K562 (cell line): ENCODE measurements at regions not wholly inside any gene's neighbourhood (a gene's known extent, or its start where the extent isn't known, plus 50 kb on each side); places are given as distances from the start of the nearest gene placed in this dataset.

ENCODE experiments used
- ATAC-seq: fragments of 200-7000 bp; cut with Tn5 transposase; 3 replicates; pipeline ENCODE4 v1.9.1; 2020; ENCODE audit warnings: moderate library complexity
- BruUV-seq: library from RNA; stranded (reverse); fragments of 400-500 nt; replicated peaks from 2 replicates; lab custom pipeline; 2021; lab: Mats Ljungman, UMichigan
- CTCF ChIA-PET: fragments of 300-600 bp; formaldehyde crosslinking; extraction: SDS; loops from one replicate; lab custom pipeline; 2021; ENCODE audit warnings: low intra/inter-chr PET ratio; lab: Yijun Ruan, JAX
- POLR2A ChIA-PET: fragments of 300-600, 350-650 bp; sonication (Branson Sonifier 250); formaldehyde crosslinking; extraction: SDS; loops from one replicate; lab custom pipeline; 2021; ENCODE audit warnings: antibody characterized with exemption, inconsistent platforms; lab: Yijun Ruan, JAX
- DNase-seq, 4 experiments: peaks; one replicate each; pipeline versions ENCODE4 v3.0.0 to v3.0.0-alpha.2; 2011 to 2018; ENCODE audit warnings: low spot score in 3 of 4, mixed read lengths in 3 of 4; ENCODE audit errors: extremely low read depth in 1 of 4
- FAIRE-seq: peaks from 2 replicates; lab custom pipeline; 2011; peaks lifted over from hg19 to GRCh38; lab: Jason Lieb, UNC
- H2AFZ ChIP-seq: 2 replicates; pipeline ENCODE4 v1.6.0; 2011; ENCODE audit warnings: low read depth, low read length, control low read depth, inconsistent platforms
- H3K27ac ChIP-seq: fragments of 200-600 bp; 3 replicates; pipeline ENCODE4 v1.8.0; 2011; ENCODE audit warnings: low read depth, mild to moderate bottlenecking, control low read depth, inconsistent platforms, low read length, moderate library complexity, mixed read lengths; ENCODE audit errors: extremely low read depth
- H3K27me3 ChIP-seq, 2 experiments: fragments of 300-600 bp in 1 of 2; 2 replicates in 1 of 2; 3 replicates in 1 of 2; pipeline versions ENCODE4 v1.6.0 to v1.8.0; 2011; ENCODE audit warnings: inconsistent platforms in 2 of 2, low read length in 2 of 2, mild to moderate bottlenecking in 1 of 2, mixed read lengths in 1 of 2, moderate library complexity in 1 of 2; ENCODE audit not compliant: control insufficient read depth in 2 of 2, insufficient read depth in 2 of 2
- H3K36me3 ChIP-seq: fragments of 300-600 bp; 3 replicates; pipeline ENCODE4 v1.8.0; 2011; ENCODE audit warnings: mild to moderate bottlenecking, low read length, inconsistent platforms; ENCODE audit not compliant: control insufficient read depth, insufficient read depth
- H3K4me1 ChIP-seq, 2 experiments: fragments of 200-600 bp in 1 of 2; replicated peaks in 1 of 2; 2 replicates in 1 of 2; 3 replicates in 1 of 2; pipeline versions ENCODE4 v1.5.1 to v1.8.0; 2011; ENCODE audit warnings: inconsistent platforms in 2 of 2, low read length in 2 of 2, mild to moderate bottlenecking in 1 of 2, mixed read lengths in 1 of 2, moderate library complexity in 1 of 2; ENCODE audit not compliant: control insufficient read depth in 2 of 2, insufficient read depth in 2 of 2
- H3K4me2 ChIP-seq: 2 replicates; pipeline ENCODE4 v1.6.1; 2011; ENCODE audit warnings: low read length, control low read depth, inconsistent platforms, mixed read lengths; ENCODE audit not compliant: insufficient read depth
- H3K4me3 ChIP-seq: fragments of 200-600 bp; sonication (generic), shearing (Covaris generic); 2 replicates; pipeline ENCODE4 v1.5.1; 2016; ENCODE audit warnings: control low read depth, inconsistent platforms
- H3K79me2 ChIP-seq: fragments of 200-600 bp; 3 replicates; pipeline ENCODE4 v1.8.0; 2011; ENCODE audit warnings: low read length, inconsistent platforms; ENCODE audit not compliant: control insufficient read depth, insufficient read depth
- H3K9ac ChIP-seq, 2 experiments: 2 replicates each; pipeline versions ENCODE4 v1.6.0 to v1.6.1; 2011; ENCODE audit warnings: low read depth in 2 of 2, low read length in 2 of 2, control low read depth in 1 of 2, inconsistent platforms in 1 of 2, mild to moderate bottlenecking in 1 of 2, mixed read lengths in 1 of 2; ENCODE audit not compliant: insufficient read depth in 1 of 2
- H3K9me1 ChIP-seq: one replicate; pipeline ENCODE4 v1.6.0; 2011; ENCODE audit warnings: inconsistent platforms, mild to moderate bottlenecking, low read length, moderate library complexity; ENCODE audit not compliant: control insufficient read depth, insufficient read depth
- H3K9me3 ChIP-seq: replicated peaks from 2 replicates; pipeline ENCODE4 v1.5.1; 2011; ENCODE audit warnings: low read depth, low read length, inconsistent platforms; ENCODE audit not compliant: control insufficient read depth, insufficient read depth
- H4K20me1 ChIP-seq: replicated peaks from 2 replicates; pipeline ENCODE4 v1.6.1; 2011; ENCODE audit warnings: low read length, inconsistent platforms, mixed read lengths; ENCODE audit not compliant: control insufficient read depth, insufficient read depth
- AFF1 ChIP-seq, 2 experiments: fragments of 450-650 bp; IDR thresholded peaks; 2 replicates each; pipeline ENCODE4 v1.6.1; 2018; ENCODE audit warnings: mild to moderate bottlenecking in 2 of 2, low read depth in 1 of 2; ENCODE audit not compliant: partially characterized antibody in 2 of 2
- CBX2 ChIP-seq: fragments of 200-600 bp; sonication (generic); IDR thresholded peaks from one replicate; pipeline ENCODE4 v1.6.1; 2012; ENCODE audit warnings: mild to moderate bottlenecking, low read length, inconsistent platforms; ENCODE audit not compliant: insufficient read depth, poor library complexity, severe bottlenecking
- CBX8 ChIP-seq: fragments of 200-600 bp; sonication (generic); IDR thresholded peaks from 2 replicates; pipeline ENCODE4 v1.6.1; 2012; ENCODE audit warnings: borderline replicate concordance, mixed run types, low read depth, mild to moderate bottlenecking, moderate library complexity, mixed read lengths, low read length, control low read depth, inconsistent platforms; ENCODE audit not compliant: poor library complexity, severe bottlenecking; ENCODE audit errors: extremely low read depth
- DPF2 ChIP-seq: fragments of 450-650 bp; IDR thresholded peaks from 2 replicates; pipeline ENCODE4 v1.6.1; 2016
- EP400 ChIP-seq: fragments of 450-650 bp; IDR thresholded peaks from 2 replicates; pipeline ENCODE4 v1.6.1; 2017; ENCODE audit warnings: antibody characterized with exemption, mild to moderate bottlenecking, moderate library complexity
- GABPB2 ChIP-seq: fragments of 250-450 bp; sonication (Bioruptor Pico); conservative IDR thresholded peaks from 2 replicates; pipeline ENCODE4 v1.5.1; 2021; ENCODE audit warnings: mild to moderate bottlenecking
- MEF2A ChIP-seq: IDR thresholded peaks from 2 replicates; pipeline ENCODE4 v1.6.1; 2011; ENCODE audit warnings: low read depth, mild to moderate bottlenecking, low read length, moderate library complexity; ENCODE audit not compliant: control insufficient read depth
- POU5F1 ChIP-seq: fragments of 150-350 bp; IDR thresholded peaks from 2 replicates; pipeline ENCODE4 v1.6.1; 2014; ENCODE audit warnings: borderline replicate concordance, low read length, low read depth, mild to moderate bottlenecking; ENCODE audit not compliant: partially characterized antibody
- PTBP1 ChIP-seq: fragments of 200-400 bp; formaldehyde crosslinking; IDR thresholded peaks from 2 replicates; pipeline ENCODE4 v1.6.1; 2017; ENCODE audit warnings: low read depth, low read length
- RBM39 ChIP-seq: fragments of 200-400 bp; formaldehyde crosslinking; optimal IDR thresholded peaks from 2 replicates; pipeline ENCODE3; 2018; ENCODE audit warnings: low read depth, low read length
- TSC22D4 ChIP-seq: fragments of 450-650 bp; IDR thresholded peaks from 2 replicates; pipeline ENCODE4 v1.6.1; 2016; ENCODE audit warnings: missing genetic modification characterization, missing biosample characterization, control low read depth
- U2AF2 ChIP-seq: fragments of 200-400 bp; formaldehyde crosslinking; optimal IDR thresholded peaks from 2 replicates; pipeline ENCODE3; 2017; ENCODE audit warnings: low read depth, mild to moderate bottlenecking, low read length
- ZNF12 ChIP-seq: sonication (generic); formaldehyde crosslinking; IDR thresholded peaks from 2 replicates; pipeline ENCODE4 v1.4.0; 2020; ENCODE audit warnings: mild to moderate bottlenecking, missing genetic modification reagents
- ZNF140 ChIP-seq: fragments of 250-450 bp; sonication (Bioruptor Pico); IDR thresholded peaks from 2 replicates; pipeline ENCODE4 v1.8.0; 2021; ENCODE audit warnings: moderate library complexity, mild to moderate bottlenecking, inconsistent platforms
- ZNF444 ChIP-seq: fragments of 250-450 bp; sonication (Bioruptor Pico); IDR thresholded peaks from 2 replicates; pipeline ENCODE4 v1.4.0; 2020; ENCODE audit warnings: mild to moderate bottlenecking, moderate library complexity
- WGBS: fragments of 100-300 bp; shearing (Covaris generic); methylation state at CpG from one replicate; pipeline ENCODE4 v1.1.6; 2016; ENCODE audit warnings: low coverage, mixed read lengths; ENCODE audit not compliant: insufficient coverage; ENCODE audit errors: missing lambda C conversion rate; 5-methylcytosine and 5-hydroxymethylcytosine counted together
- in situ Hi-C: fragments of 300-500 bp; cut with MboI; formaldehyde crosslinking; loops from 4 replicates; pipeline ENCODE4 v1.15.0; 2018; ENCODE audit warnings: inconsistent platforms, mixed read lengths
- intact Hi-C: fragments of 100-400 bp; cut with micrococcal nuclease; formaldehyde crosslinking; loops from 2 replicates; pipeline ENCODE4 v1.14.2; 2022
- TF ChIP-seq, protein P1 (sequence below): IDR thresholded peaks from 2 replicates; pipeline ENCODE4 v1.6.1; 2011; ENCODE audit not compliant: insufficient read length; ENCODE audit errors: extremely low read depth

GRCh38 chr4:96833831-96834230, 993.9 kb downstream of the PDHA2 start (continued):
- TF ChIP-seq GABPB2 (CRISPR knock-in tag) (no peak), EP400 (no peak)

- Histone ChIP-seq H3K4me1 (no peaks in the 10 kb centered on the region), H4K20me1 (no peaks in the 10 kb centered on the region), H3K27ac (no peak overlapping the region), H3K9me3 (no peaks in the 10 kb centered on the region; the same call in 1 of the 2 replicates), H3K36me3 (no peaks in the 10 kb centered on the region), H3K4me2 (no peak overlapping the region), H3K27me3 (no peaks in the 10 kb centered on the region), H3K9me1 (no peaks in the 10 kb centered on the region), H3K79me2 (no peaks in the 10 kb centered on the region), H3K9ac (no peak overlapping the region), H2AFZ (no peak overlapping the region), H3K4me3 (no peak overlapping the region)
- no peak for ATAC-seq
- 0% methylated on average over 3 of the region's 3 CpGs for WGBS
- no peak for FAIRE-seq
- POLR2A ChIA-PET = interaction anchor here (0.6 kb wide), 1 partner anchor 1600 kb away, joined by 3 read pairs; no protein-coding TSS in a partner anchor
- in situ Hi-C loops = no loop called here
- intact Hi-C loops = no loop called here
- no peak for DNase-seq
- BruUV-seq = no TSS peak
- CTCF ChIA-PET = no interaction called here
- TF ChIP-seq CBX2 = no peak
- TF ChIP-seq MEF2A = no peak
- TF ChIP-seq U2AF2 = no peak
- TF ChIP-seq, protein P1, sequence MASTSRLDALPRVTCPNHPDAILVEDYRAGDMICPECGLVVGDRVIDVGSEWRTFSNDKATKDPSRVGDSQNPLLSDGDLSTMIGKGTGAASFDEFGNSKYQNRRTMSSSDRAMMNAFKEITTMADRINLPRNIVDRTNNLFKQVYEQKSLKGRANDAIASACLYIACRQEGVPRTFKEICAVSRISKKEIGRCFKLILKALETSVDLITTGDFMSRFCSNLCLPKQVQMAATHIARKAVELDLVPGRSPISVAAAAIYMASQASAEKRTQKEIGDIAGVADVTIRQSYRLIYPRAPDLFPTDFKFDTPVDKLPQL = no peak
- TF ChIP-seq RBM39 = no peak
- no peak for TF ChIP-seq ZNF444 (CRISPR knock-in tag)
- no peak for TF ChIP-seq ZNF140 (CRISPR knock-in tag)
- no peak for TF ChIP-seq CBX8
- TF ChIP-seq TSC22D4 = no peak
- TF ChIP-seq GABPB2 (CRISPR knock-in tag) = no peak
- TF ChIP-seq POU5F1 = no peak
- no peak for TF ChIP-seq PTBP1
- TF ChIP-seq ZNF12 (CRISPR knock-in tag) = no peak
- no peak for TF ChIP-seq AFF1 (IDR thresholded peaks at IDR 0.05; ENCODE audit: low read depth in 1 of 2, partially characterized antibody in 2 of 2)
- no peak for TF ChIP-seq DPF2
Measured at GRCh38 chr4:96835991-96836390, 996.1 kb downstream of the PDHA2 start.
